Nephron (organoid): ENCODE measurements at regions not wholly inside any gene's neighbourhood (a gene's known extent, or its start where the extent isn't known, plus 50 kb on each side); places are given as distances from the start of the nearest gene placed in this dataset.
A peak's percentile ranks its signal among the peaks of the same experiment; 100 is the strongest.

Experiments used
- H3K27ac Mint-ChIP-seq, 3 experiments: 2 replicates each; pipeline ENCODE4 v1.8.0; 2020; ENCODE audit warnings: mixed read lengths in 3 of 3, mild to moderate bottlenecking in 2 of 3, moderate library complexity in 1 of 3
- H3K27me3 Mint-ChIP-seq: 2 replicates; pipeline ENCODE4 v1.8.0; 2021; ENCODE audit warnings: low read depth, mild to moderate bottlenecking, moderate library complexity, mixed read lengths
- H3K36me3 Mint-ChIP-seq: 2 replicates; pipeline ENCODE4 v1.8.0; 2020; ENCODE audit warnings: low read depth, mixed read lengths
- H3K4me1 Mint-ChIP-seq: 2 replicates; pipeline ENCODE4 v1.8.0; 2020; ENCODE audit warnings: mixed read lengths
- H3K4me3 Mint-ChIP-seq, 3 experiments: 2 replicates each; pipeline ENCODE4 v1.8.0; 2020; ENCODE audit warnings: mild to moderate bottlenecking in 3 of 3, mixed read lengths in 3 of 3, moderate library complexity in 2 of 3
- H3K9me3 Mint-ChIP-seq: 2 replicates; pipeline ENCODE4 v1.8.0; 2020; ENCODE audit warnings: mixed read lengths
- CTCF ChIP-seq, 3 experiments: fragments of 200-600 bp; sonication (generic); IDR thresholded peaks; one replicate each; pipeline ENCODE4 v1.5.0; 2021; ENCODE audit warnings: antibody characterized with exemption in 3 of 3; ENCODE audit not compliant: unreplicated experiment in 3 of 3

GRCh38 chr6:41448256-41448655 lies 97.9 kb upstream of the FOXP4 start:
- peak overlapping the region in 2 of 3 experiments; percentile 35 to 74 for H3K27ac Mint-ChIP-seq
- H3K4me3 Mint-ChIP-seq, result no peak overlapping the region
- no peaks in the 10 kb centered on the region for H3K36me3 Mint-ChIP-seq
- H3K4me1 Mint-ChIP-seq, result peaks cover 58% of the 10 kb centered on the region
- no peak for TF ChIP-seq CTCF (IDR thresholded peaks at IDR 0.05; ENCODE audit: unreplicated experiment in 3 of 3)
- H3K27me3 Mint-ChIP-seq, result peaks cover 27% of the 10 kb centered on the region
- H3K9me3 Mint-ChIP-seq, result no peaks in the 10 kb centered on the region

GRCh38 chr6:41449399-41450245 lies 96.6 kb upstream of the FOXP4 start:
- H3K27ac Mint-ChIP-seq, result peak overlapping the region; percentile 72 to 93 (median 89)
- peaks cover 28% of the 10 kb centered on the region for H3K27me3 Mint-ChIP-seq
- no peaks in the 10 kb centered on the region for H3K9me3 Mint-ChIP-seq
- peaks cover 44% of the 10 kb centered on the region for H3K4me1 Mint-ChIP-seq
- H3K36me3 Mint-ChIP-seq, result no peaks in the 10 kb centered on the region
- no peak for TF ChIP-seq CTCF (IDR thresholded peaks at IDR 0.05; ENCODE audit: unreplicated experiment in 3 of 3)
- H3K4me3 Mint-ChIP-seq, result peak overlapping the region in 2 of 3 experiments; percentile 15 to 43

- no peak for TF ChIP-seq CTCF (IDR thresholded peaks at IDR 0.05; ENCODE audit: unreplicated experiment in 3 of 3)
- Mint-ChIP-seq H3K9me3 (no peaks in the 10 kb centered on the region), H3K27ac (peak overlapping the region; percentile 67 to 93 (median 77)), H3K4me3 (no peak overlapping the region), H3K27me3 (peaks cover 27% of the 10 kb centered on the region), H3K36me3 (no peaks in the 10 kb centered on the region), H3K4me1 (peaks cover 34% of the 10 kb centered on the region)
Observed at GRCh38 chr6:41450581-41450980, 95.6 kb upstream of the FOXP4 start.

- H3K9me3 Mint-ChIP-seq, result no peaks in the 10 kb centered on the region
- no peak overlapping the region for H3K4me3 Mint-ChIP-seq
- peaks cover 36% of the 10 kb centered on the region for H3K4me1 Mint-ChIP-seq
- peak overlapping the region; percentile 67 to 93 (median 77) for H3K27ac Mint-ChIP-seq
- TF ChIP-seq CTCF (IDR thresholded peaks at IDR 0.05; ENCODE audit: unreplicated experiment in 3 of 3), result peak in 1 of 3 experiments; percentile 20
- peaks cover 26% of the 10 kb centered on the region for H3K27me3 Mint-ChIP-seq
- H3K36me3 Mint-ChIP-seq, result no peaks in the 10 kb centered on the region
Observed at GRCh38 chr6:41451039-41451438, 95.1 kb upstream of the FOXP4 start.

GRCh38 chr6:41451515-41452163 lies 94.5 kb upstream of the FOXP4 start:
- Mint-ChIP-seq H3K4me1 (peaks cover 42% of the 10 kb centered on the region), H3K9me3 (no peaks in the 10 kb centered on the region), H3K27ac (peak overlapping the region; percentile 67 to 93 (median 77)), H3K27me3 (peaks cover 26% of the 10 kb centered on the region), H3K4me3 (peak overlapping the region in 1 of 3 experiments; percentile 44), H3K36me3 (no peaks in the 10 kb centered on the region)
- TF ChIP-seq CTCF (IDR thresholded peaks at IDR 0.05; ENCODE audit: unreplicated experiment in 3 of 3), result no peak
